GM12878 (cell line): ENCODE measurements at regions not wholly inside any gene's neighbourhood (a gene's known extent, or its start where the extent isn't known, plus 50 kb on each side); places are given as distances from the start of the nearest gene placed in this dataset.

Source experiments
- ATAC-seq: fragments of 200-7000 bp; cut with Tn5 transposase; 3 replicates; pipeline ENCODE4 v1.9.1; 2020; ENCODE audit warnings: mild to moderate bottlenecking, moderate library complexity
- BruUV-seq: library from RNA; stranded (reverse); fragments of 400-500 nt; replicated peaks from 2 replicates; lab custom pipeline; 2021; lab: Mats Ljungman, UMichigan
- CTCF ChIA-PET: fragments of 300-600 bp; sonication (Branson Sonifier 250); formaldehyde crosslinking; extraction: SDS; loops from one replicate; lab custom pipeline; 2021; ENCODE audit warnings: inconsistent platforms; lab: Yijun Ruan, JAX
- POLR2A ChIA-PET: fragments of 350-600 bp; formaldehyde crosslinking; extraction: SDS; loops from one replicate; lab custom pipeline; 2021; ENCODE audit warnings: inconsistent platforms; lab: Charles Lee
- RAD21 ChIA-PET: fragments of 300-600 bp; sonication (Branson Sonifier 250); formaldehyde crosslinking; loops from one replicate; lab custom pipeline; 2023; ENCODE audit warnings: antibody characterized with exemption; ENCODE audit not compliant: unreplicated experiment; lab: Charles Lee
- SMC1A ChIA-PET: fragments of 300-600 bp; sonication (Branson Sonifier 250); formaldehyde crosslinking; loops from one replicate; lab custom pipeline; 2023; ENCODE audit not compliant: unreplicated experiment, uncharacterized antibody; lab: Charles Lee
- DNase-seq: peaks from one replicate; pipeline ENCODE4 v3.0.0-alpha.2; 2011; ENCODE audit warnings: low read depth, low spot score
- FAIRE-seq: peaks from 3 replicates; lab custom pipeline; 2011; peaks lifted over from hg19 to GRCh38; lab: Jason Lieb, UNC
- H2AFZ ChIP-seq: 2 replicates; pipeline ENCODE4 v1.6.0; 2011; ENCODE audit warnings: low read depth, low read length, control low read depth; ENCODE audit not compliant: control insufficient read depth
- H3K27ac ChIP-seq: 2 replicates; pipeline ENCODE4 v1.5.1; 2011; ENCODE audit warnings: control low read depth; ENCODE audit not compliant: control insufficient read depth, insufficient read depth
- H3K27me3 ChIP-seq, 2 experiments: replicated peaks in 1 of 2; 2 replicates each; pipeline versions ENCODE4 v1.6.0 to v1.6.1; 2011; ENCODE audit warnings: low read length in 1 of 2; ENCODE audit not compliant: control insufficient read depth in 2 of 2, insufficient read depth in 2 of 2
- H3K36me3 ChIP-seq, 2 experiments: 2 replicates each; pipeline ENCODE4 v1.5.1; 2011; ENCODE audit warnings: low read length in 1 of 2; ENCODE audit not compliant: control insufficient read depth in 2 of 2, insufficient read depth in 2 of 2
- H3K4me1 ChIP-seq: 2 replicates; pipeline ENCODE4 v1.6.1; 2011; ENCODE audit warnings: mild to moderate bottlenecking, low read length, moderate library complexity, mixed read lengths; ENCODE audit not compliant: control insufficient read depth, insufficient read depth
- H3K4me2 ChIP-seq: 2 replicates; pipeline ENCODE4 v1.6.0; 2011; ENCODE audit warnings: control low read depth; ENCODE audit not compliant: control insufficient read depth, insufficient read depth
- H3K4me3 ChIP-seq: fragments of 200-600 bp; sonication (generic); 2 replicates; pipeline ENCODE4 v1.5.1; 2016
- H3K79me2 ChIP-seq: 2 replicates; pipeline ENCODE4 v1.6.0; 2011; ENCODE audit warnings: low read length; ENCODE audit not compliant: control insufficient read depth, insufficient read depth
- H3K9ac ChIP-seq: 2 replicates; pipeline ENCODE4 v1.8.0; 2011; ENCODE audit warnings: low read length, control low read depth, mixed read lengths; ENCODE audit not compliant: control insufficient read depth, insufficient read depth
- H3K9me3 ChIP-seq: replicated peaks from 3 replicates; pipeline ENCODE4 v1.5.1; 2011; ENCODE audit warnings: mild to moderate bottlenecking, low read length; ENCODE audit not compliant: control insufficient read depth, insufficient read depth
- H4K20me1 ChIP-seq: 2 replicates; pipeline ENCODE4 v1.6.0; 2011; ENCODE audit not compliant: control insufficient read depth, insufficient read depth
- BACH1 ChIP-seq: fragments of 450-650 bp; IDR thresholded peaks from 2 replicates; pipeline ENCODE4 v1.6.1; 2017; ENCODE audit warnings: mild to moderate bottlenecking, borderline replicate concordance
- KAT2A ChIP-seq: conservative IDR thresholded peaks from 2 replicates; pipeline ENCODE4 v1.6.1; 2011; ENCODE audit warnings: low read depth, low read length; ENCODE audit not compliant: control insufficient read depth
- MXI1 ChIP-seq: fragments of 150-350 bp; IDR thresholded peaks from 2 replicates; pipeline ENCODE4 v1.6.1; 2011; ENCODE audit warnings: low read depth, mild to moderate bottlenecking, inconsistent platforms, low read length, improper control_type of control experiment
- SMAD1 ChIP-seq: fragments of 450-650 bp; IDR thresholded peaks from 2 replicates; pipeline ENCODE4 v1.6.1; 2018; ENCODE audit warnings: mild to moderate bottlenecking, low read depth; ENCODE audit not compliant: partially characterized antibody
- STAT3 ChIP-seq: IDR thresholded peaks from 2 replicates; pipeline ENCODE4 v1.6.1; 2011; ENCODE audit warnings: low read depth, low read length, improper control_type of control experiment
- YY1 ChIP-seq: IDR thresholded peaks from 2 replicates; pipeline ENCODE4 v1.6.1; 2011; ENCODE audit warnings: low read depth, mild to moderate bottlenecking, low read length
- ZBED1 ChIP-seq: IDR thresholded peaks from 2 replicates; pipeline ENCODE4 v1.6.1; 2016; ENCODE audit warnings: borderline replicate concordance
- WGBS: methylation state at CpG from one replicate; pipeline ENCODE4 v1.1.6; 2016; ENCODE audit warnings: low lambda C conversion rate; ENCODE audit not compliant: insufficient replicate concordance, insufficient coverage; ENCODE audit errors: missing lambda C conversion rate; 5-methylcytosine and 5-hydroxymethylcytosine counted together
- in situ Hi-C: fragments of 300-500 bp; cut with MboI; formaldehyde crosslinking; loops from 9 replicates; pipeline ENCODE4 v1.14.3; 2018; ENCODE audit warnings: mixed read lengths
- intact Hi-C: fragments of 100-400 bp; cut with micrococcal nuclease; formaldehyde crosslinking; loops from one replicate; pipeline ENCODE4 v1.14.2; 2022; ENCODE audit not compliant: unreplicated experiment
- TF ChIP-seq, protein P1 (sequence below): fragments of 450-650 bp; IDR thresholded peaks from 2 replicates; pipeline ENCODE4 v1.6.1; 2017; ENCODE audit warnings: antibody characterized with exemption, mild to moderate bottlenecking, moderate library complexity
- TF ChIP-seq, protein P2 (sequence below): IDR thresholded peaks from 2 replicates; pipeline ENCODE4 v1.6.1; 2012; ENCODE audit warnings: mild to moderate bottlenecking, low read depth, low read length
- TF ChIP-seq, protein P3 (sequence below): fragments of 450-650 bp; IDR thresholded peaks from 2 replicates; pipeline ENCODE4 v1.6.1; 2017; ENCODE audit warnings: mild to moderate bottlenecking
- TF ChIP-seq, protein P4 (sequence below): fragments of 450-650 bp; formaldehyde crosslinking; IDR thresholded peaks from 2 replicates; pipeline ENCODE4 v1.5.0; 2022; ENCODE audit warnings: mild to moderate bottlenecking, missing genetic modification characterization
- TF ChIP-seq, protein P5 (sequence below): fragments of 450-650 bp; IDR thresholded peaks from 2 replicates; pipeline ENCODE4 v1.6.1; 2014; ENCODE audit warnings: mild to moderate bottlenecking

DNA sequence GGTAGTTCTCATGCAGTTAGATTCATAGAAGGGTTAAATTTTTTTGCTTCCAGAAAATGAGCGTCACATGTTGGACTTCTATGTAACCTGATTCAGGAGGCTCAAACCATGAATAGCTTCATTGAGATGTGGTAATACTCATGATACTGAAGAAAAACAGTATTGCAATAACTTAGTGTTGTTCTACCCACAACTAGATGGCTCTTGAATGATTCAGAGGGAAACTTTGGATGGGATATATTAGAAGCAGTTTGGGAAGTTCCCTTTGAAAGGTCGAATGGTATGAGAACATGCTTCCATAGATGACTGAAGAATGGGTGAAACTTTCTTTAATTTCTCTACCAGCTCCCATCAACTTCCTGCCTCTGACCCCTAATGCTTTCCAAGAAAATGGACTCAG, 211.7 kb upstream of the PTGFR start:
- Histone ChIP-seq H2AFZ (no peak overlapping the region), H3K79me2 (no peaks in the 10 kb centered on the region), H3K4me2 (no peak overlapping the region), H3K9ac (no peak overlapping the region), H3K4me1 (no peaks in the 10 kb centered on the region), H3K36me3 (no peaks in the 10 kb centered on the region), H3K9me3 (no peaks in the 10 kb centered on the region), H3K27ac (no peak overlapping the region), H3K4me3 (no peak overlapping the region), H3K27me3 (no peaks in the 10 kb centered on the region), H4K20me1 (no peaks in the 10 kb centered on the region)
- 0% methylated on average over 2 of the region's 2 CpGs for WGBS
- no TSS peak for BruUV-seq
- in situ Hi-C loops: no loop called here
- ChIA-PET SMC1A (no interaction called here), RAD21 (no interaction called here), POLR2A (no interaction called here), CTCF (no interaction called here)
- intact Hi-C loops: no loop called here
- DNase-seq (no peak), ATAC-seq (no peak), FAIRE-seq (no peak)
- TF ChIP-seq, protein P1, sequence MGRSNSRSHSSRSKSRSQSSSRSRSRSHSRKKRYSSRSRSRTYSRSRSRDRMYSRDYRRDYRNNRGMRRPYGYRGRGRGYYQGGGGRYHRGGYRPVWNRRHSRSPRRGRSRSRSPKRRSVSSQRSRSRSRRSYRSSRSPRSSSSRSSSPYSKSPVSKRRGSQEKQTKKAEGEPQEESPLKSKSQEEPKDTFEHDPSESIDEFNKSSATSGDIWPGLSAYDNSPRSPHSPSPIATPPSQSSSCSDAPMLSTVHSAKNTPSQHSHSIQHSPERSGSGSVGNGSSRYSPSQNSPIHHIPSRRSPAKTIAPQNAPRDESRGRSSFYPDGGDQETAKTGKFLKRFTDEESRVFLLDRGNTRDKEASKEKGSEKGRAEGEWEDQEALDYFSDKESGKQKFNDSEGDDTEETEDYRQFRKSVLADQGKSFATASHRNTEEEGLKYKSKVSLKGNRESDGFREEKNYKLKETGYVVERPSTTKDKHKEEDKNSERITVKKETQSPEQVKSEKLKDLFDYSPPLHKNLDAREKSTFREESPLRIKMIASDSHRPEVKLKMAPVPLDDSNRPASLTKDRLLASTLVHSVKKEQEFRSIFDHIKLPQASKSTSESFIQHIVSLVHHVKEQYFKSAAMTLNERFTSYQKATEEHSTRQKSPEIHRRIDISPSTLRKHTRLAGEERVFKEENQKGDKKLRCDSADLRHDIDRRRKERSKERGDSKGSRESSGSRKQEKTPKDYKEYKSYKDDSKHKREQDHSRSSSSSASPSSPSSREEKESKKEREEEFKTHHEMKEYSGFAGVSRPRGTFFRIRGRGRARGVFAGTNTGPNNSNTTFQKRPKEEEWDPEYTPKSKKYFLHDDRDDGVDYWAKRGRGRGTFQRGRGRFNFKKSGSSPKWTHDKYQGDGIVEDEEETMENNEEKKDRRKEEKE: no peak
- TF ChIP-seq, protein P2, sequence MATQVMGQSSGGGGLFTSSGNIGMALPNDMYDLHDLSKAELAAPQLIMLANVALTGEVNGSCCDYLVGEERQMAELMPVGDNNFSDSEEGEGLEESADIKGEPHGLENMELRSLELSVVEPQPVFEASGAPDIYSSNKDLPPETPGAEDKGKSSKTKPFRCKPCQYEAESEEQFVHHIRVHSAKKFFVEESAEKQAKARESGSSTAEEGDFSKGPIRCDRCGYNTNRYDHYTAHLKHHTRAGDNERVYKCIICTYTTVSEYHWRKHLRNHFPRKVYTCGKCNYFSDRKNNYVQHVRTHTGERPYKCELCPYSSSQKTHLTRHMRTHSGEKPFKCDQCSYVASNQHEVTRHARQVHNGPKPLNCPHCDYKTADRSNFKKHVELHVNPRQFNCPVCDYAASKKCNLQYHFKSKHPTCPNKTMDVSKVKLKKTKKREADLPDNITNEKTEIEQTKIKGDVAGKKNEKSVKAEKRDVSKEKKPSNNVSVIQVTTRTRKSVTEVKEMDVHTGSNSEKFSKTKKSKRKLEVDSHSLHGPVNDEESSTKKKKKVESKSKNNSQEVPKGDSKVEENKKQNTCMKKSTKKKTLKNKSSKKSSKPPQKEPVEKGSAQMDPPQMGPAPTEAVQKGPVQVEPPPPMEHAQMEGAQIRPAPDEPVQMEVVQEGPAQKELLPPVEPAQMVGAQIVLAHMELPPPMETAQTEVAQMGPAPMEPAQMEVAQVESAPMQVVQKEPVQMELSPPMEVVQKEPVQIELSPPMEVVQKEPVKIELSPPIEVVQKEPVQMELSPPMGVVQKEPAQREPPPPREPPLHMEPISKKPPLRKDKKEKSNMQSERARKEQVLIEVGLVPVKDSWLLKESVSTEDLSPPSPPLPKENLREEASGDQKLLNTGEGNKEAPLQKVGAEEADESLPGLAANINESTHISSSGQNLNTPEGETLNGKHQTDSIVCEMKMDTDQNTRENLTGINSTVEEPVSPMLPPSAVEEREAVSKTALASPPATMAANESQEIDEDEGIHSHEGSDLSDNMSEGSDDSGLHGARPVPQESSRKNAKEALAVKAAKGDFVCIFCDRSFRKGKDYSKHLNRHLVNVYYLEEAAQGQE: no peak
- TF ChIP-seq KAT2A: no peak
- TF ChIP-seq, protein P3, sequence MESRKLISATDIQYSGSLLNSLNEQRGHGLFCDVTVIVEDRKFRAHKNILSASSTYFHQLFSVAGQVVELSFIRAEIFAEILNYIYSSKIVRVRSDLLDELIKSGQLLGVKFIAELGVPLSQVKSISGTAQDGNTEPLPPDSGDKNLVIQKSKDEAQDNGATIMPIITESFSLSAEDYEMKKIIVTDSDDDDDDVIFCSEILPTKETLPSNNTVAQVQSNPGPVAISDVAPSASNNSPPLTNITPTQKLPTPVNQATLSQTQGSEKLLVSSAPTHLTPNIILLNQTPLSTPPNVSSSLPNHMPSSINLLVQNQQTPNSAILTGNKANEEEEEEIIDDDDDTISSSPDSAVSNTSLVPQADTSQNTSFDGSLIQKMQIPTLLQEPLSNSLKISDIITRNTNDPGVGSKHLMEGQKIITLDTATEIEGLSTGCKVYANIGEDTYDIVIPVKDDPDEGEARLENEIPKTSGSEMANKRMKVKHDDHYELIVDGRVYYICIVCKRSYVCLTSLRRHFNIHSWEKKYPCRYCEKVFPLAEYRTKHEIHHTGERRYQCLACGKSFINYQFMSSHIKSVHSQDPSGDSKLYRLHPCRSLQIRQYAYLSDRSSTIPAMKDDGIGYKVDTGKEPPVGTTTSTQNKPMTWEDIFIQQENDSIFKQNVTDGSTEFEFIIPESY: no peak
- TF ChIP-seq YY1: no peak
- TF ChIP-seq, protein P4, sequence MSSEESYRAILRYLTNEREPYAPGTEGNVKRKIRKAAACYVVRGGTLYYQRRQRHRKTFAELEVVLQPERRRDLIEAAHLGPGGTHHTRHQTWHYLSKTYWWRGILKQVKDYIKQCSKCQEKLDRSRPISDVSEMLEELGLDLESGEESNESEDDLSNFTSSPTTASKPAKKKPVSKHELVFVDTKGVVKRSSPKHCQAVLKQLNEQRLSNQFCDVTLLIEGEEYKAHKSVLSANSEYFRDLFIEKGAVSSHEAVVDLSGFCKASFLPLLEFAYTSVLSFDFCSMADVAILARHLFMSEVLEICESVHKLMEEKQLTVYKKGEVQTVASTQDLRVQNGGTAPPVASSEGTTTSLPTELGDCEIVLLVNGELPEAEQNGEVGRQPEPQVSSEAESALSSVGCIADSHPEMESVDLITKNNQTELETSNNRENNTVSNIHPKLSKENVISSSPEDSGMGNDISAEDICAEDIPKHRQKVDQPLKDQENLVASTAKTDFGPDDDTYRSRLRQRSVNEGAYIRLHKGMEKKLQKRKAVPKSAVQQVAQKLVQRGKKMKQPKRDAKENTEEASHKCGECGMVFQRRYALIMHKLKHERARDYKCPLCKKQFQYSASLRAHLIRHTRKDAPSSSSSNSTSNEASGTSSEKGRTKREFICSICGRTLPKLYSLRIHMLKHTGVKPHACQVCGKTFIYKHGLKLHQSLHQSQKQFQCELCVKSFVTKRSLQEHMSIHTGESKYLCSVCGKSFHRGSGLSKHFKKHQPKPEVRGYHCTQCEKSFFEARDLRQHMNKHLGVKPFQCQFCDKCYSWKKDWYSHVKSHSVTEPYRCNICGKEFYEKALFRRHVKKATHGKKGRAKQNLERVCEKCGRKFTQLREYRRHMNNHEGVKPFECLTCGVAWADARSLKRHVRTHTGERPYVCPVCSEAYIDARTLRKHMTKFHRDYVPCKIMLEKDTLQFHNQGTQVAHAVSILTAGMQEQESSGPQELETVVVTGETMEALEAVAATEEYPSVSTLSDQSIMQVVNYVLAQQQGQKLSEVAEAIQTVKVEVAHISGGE (CRISPR knock-in tag): no peak
- no peak for TF ChIP-seq STAT3
- TF ChIP-seq ZBED1: no peak
- TF ChIP-seq BACH1: no peak
- TF ChIP-seq SMAD1: no peak
- no peak for TF ChIP-seq MXI1
- TF ChIP-seq, protein P5, sequence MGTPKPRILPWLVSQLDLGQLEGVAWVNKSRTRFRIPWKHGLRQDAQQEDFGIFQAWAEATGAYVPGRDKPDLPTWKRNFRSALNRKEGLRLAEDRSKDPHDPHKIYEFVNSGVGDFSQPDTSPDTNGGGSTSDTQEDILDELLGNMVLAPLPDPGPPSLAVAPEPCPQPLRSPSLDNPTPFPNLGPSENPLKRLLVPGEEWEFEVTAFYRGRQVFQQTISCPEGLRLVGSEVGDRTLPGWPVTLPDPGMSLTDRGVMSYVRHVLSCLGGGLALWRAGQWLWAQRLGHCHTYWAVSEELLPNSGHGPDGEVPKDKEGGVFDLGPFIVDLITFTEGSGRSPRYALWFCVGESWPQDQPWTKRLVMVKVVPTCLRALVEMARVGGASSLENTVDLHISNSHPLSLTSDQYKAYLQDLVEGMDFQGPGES: no peak
